Activated CD4-positive, alpha-beta memory T cell treated with anti-CD3 and anti-CD28 coated beads for 36 hours (primary cell): ENCODE measurements at regions not wholly inside any gene's neighbourhood (a gene's known extent, or its start where the extent isn't known, plus 50 kb on each side); places are given as distances from the start of the nearest gene placed in this dataset.

Source experiments
- CTCF ChIA-PET: fragments of 350-600 bp; sonication (Branson Sonifier 250); formaldehyde crosslinking; loops from one replicate; lab custom pipeline; 2021; ENCODE audit warnings: antibody characterized with exemption, inconsistent platforms; lab: Charles Lee
- POLR2A ChIA-PET: fragments of 350-600 bp; sonication (Branson Sonifier 250); formaldehyde crosslinking; loops from one replicate; lab custom pipeline; 2021; ENCODE audit warnings: antibody characterized with exemption; lab: Charles Lee
- DNase-seq: peaks from one replicate; pipeline ENCODE4 v3.0.0-alpha.2; 2020
- H3K27ac Mint-ChIP-seq: one replicate; pipeline ENCODE4 v1.8.0; 2021; ENCODE audit warnings: mixed read lengths
- H3K27me3 Mint-ChIP-seq: one replicate; pipeline ENCODE4 v1.8.0; 2021; ENCODE audit warnings: mixed read lengths
- H3K36me3 Mint-ChIP-seq: one replicate; pipeline ENCODE4 v1.8.0; 2021; ENCODE audit warnings: mixed read lengths
- H3K4me1 Mint-ChIP-seq: one replicate; pipeline ENCODE4 v1.8.0; 2021; ENCODE audit warnings: low read depth, mixed read lengths
- H3K4me3 Mint-ChIP-seq: one replicate; pipeline ENCODE4 v1.8.0; 2021; ENCODE audit warnings: mild to moderate bottlenecking, mixed read lengths
- H3K9me3 Mint-ChIP-seq: one replicate; pipeline ENCODE4 v1.8.0; 2021; ENCODE audit warnings: mixed read lengths
- intact Hi-C: fragments of 100-400 bp; cut with micrococcal nuclease; formaldehyde crosslinking; loops from one replicate; pipeline ENCODE4 v1.15.1; 2023

DNA sequence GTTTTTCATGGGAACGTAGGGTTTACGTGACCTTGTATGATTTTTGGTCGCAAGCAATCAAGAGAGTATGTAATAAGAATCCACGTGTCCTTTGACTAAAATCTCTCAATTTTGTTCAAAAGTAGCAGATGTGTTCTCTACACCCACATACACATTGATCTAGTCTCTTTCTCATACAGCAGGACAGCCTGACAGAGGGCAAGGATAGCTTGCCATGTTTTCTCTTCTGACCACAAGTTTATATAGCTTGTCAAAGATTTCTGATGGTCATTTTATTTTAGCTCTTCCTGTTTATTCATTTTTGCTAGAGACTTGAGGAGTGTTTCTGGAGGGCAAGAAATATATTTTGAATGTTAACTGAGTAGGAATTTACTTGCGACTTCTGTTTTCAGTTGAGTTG is 570.2 kb upstream of the ALCAM start:
- H3K36me3 Mint-ChIP-seq, result no peaks in the 10 kb centered on the region
- intact Hi-C loops, result no loop called here
- H3K9me3 Mint-ChIP-seq, result no peaks in the 10 kb centered on the region
- no peak overlapping the region for H3K4me3 Mint-ChIP-seq
- no peaks in the 10 kb centered on the region for H3K27me3 Mint-ChIP-seq
- DNase-seq, result no peak
- H3K4me1 Mint-ChIP-seq, result no peaks in the 10 kb centered on the region
- POLR2A ChIA-PET, result no interaction called here
- CTCF ChIA-PET, result no interaction called here
- H3K27ac Mint-ChIP-seq, result no peak overlapping the region

DNA sequence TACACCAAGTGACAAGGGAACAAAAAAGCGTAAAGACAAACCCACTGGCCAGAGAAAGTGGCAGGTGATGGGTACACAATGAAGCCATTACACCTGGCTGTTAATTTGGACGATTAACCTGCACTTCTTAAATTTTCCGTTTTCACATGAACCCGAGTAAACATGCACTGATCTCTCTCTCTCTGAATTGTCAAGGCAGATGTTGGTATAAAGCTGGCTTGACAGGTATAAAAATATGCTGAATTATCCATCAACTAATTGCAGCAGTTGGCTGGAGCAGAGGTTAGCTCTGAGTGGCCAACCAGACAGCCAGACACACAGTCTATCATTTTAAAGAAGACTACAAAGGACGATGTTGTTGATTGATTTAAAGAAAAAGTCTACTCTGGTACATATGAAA is 561.7 kb upstream of the ALCAM start:
- Mint-ChIP-seq H3K36me3 (no peaks in the 10 kb centered on the region), H3K9me3 (no peaks in the 10 kb centered on the region), H3K27me3 (peaks cover 4% of the 10 kb centered on the region), H3K4me1 (no peaks in the 10 kb centered on the region), H3K4me3 (no peak overlapping the region), H3K27ac (no peak overlapping the region)
- no peak for DNase-seq
- CTCF ChIA-PET, result no interaction called here
- POLR2A ChIA-PET, result no interaction called here
- intact Hi-C loops, result no loop called here

DNA sequence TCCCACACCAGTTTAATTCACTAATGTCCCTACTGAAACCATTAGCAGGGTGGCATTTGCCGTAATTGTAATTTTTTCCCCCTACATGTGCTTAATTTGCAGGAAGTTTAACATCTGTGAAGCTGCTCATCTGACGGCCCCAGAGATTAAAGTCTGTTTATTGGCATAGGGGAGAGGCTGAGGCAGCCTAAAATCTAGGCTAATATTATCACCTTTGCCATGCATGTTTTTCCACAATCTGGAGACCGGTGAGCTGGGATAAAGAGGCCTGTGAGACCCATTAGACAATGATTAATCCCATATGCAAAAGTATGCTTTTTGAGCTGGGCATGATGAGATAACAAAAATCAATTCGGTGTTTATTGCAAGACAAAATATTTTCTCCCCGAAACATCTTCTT is 561.2 kb upstream of the ALCAM start:
- H3K36me3 Mint-ChIP-seq, result no peaks in the 10 kb centered on the region
- no peaks in the 10 kb centered on the region for H3K4me1 Mint-ChIP-seq
- ChIA-PET POLR2A (no interaction called here), CTCF (no interaction called here)
- H3K27me3 Mint-ChIP-seq, result peaks cover 4% of the 10 kb centered on the region
- intact Hi-C loops, result no loop called here
- DNase-seq, result no peak
- H3K9me3 Mint-ChIP-seq, result no peaks in the 10 kb centered on the region
- no peak overlapping the region for H3K4me3 Mint-ChIP-seq
- H3K27ac Mint-ChIP-seq, result no peak overlapping the region

DNA sequence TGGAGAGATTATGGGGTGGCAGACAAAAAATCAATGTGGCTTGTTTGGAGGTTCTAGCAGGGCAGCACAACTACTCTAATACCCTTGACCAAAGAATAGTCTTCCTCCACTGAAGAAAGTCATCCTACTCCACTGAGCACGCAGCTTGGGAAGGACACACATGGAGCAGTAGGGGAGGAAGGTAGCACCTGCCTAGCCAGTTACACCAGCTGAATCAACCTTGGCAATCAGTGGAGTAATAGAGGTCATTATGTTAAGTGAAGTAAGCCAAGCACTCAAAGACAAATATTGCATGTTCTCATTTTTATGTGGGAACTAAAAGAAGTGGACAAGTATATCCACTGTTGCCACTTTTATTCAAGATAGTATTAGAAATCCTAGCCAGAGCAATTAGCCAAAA is 555.8 kb upstream of the ALCAM start:
- H3K4me1 Mint-ChIP-seq, result no peaks in the 10 kb centered on the region
- DNase-seq, result no peak
- H3K27ac Mint-ChIP-seq, result no peak overlapping the region
- H3K4me3 Mint-ChIP-seq, result no peak overlapping the region
- no peaks in the 10 kb centered on the region for H3K36me3 Mint-ChIP-seq
- ChIA-PET POLR2A (no interaction called here), CTCF (no interaction called here)
- intact Hi-C loops, result no loop called here
- no peaks in the 10 kb centered on the region for H3K9me3 Mint-ChIP-seq
- H3K27me3 Mint-ChIP-seq, result no peaks in the 10 kb centered on the region

DNA sequence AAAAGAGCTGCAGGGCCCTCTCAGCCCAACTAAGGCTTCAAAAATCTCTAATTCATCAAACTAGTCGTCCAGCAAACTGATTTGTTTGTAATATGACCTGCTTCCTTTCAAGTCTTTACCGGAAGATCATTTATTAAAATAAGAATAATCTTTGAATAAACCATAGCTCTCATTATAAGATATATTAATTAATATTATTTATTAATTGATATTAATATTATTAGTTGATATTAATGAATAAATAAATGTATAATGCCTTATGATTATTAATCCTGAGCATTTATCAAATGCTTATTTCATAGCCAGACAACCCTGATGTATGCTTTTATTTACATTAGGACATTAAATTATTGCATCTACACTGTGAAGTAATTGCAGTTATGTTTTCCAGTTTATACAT is 550.7 kb upstream of the ALCAM start:
- ChIA-PET POLR2A (no interaction called here), CTCF (no interaction called here)
- H3K4me3 Mint-ChIP-seq, result no peak overlapping the region
- DNase-seq, result no peak
- peaks cover 9% of the 10 kb centered on the region for H3K9me3 Mint-ChIP-seq
- intact Hi-C loops, result no loop called here
- H3K4me1 Mint-ChIP-seq, result no peaks in the 10 kb centered on the region
- no peak overlapping the region for H3K27ac Mint-ChIP-seq
- H3K27me3 Mint-ChIP-seq, result no peaks in the 10 kb centered on the region
- no peaks in the 10 kb centered on the region for H3K36me3 Mint-ChIP-seq

DNA sequence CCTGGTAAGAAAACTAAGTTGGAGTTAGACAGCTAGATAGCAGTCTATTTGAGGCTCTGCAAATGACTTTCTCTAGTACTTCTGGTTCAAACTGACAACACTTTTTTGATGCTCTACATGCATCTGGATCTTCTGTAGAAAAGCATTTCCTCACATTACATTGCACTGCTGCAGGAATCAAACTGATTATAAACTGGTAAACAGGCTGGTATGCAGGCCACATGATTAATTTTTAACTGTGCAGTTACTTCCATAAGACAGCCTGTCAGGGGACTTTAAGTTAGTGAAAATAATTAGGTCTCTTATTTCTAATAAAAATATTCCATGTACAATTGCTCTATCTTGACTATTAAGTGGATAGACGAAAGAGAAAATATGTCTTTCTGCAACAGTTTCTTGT is 550.0 kb upstream of the ALCAM start:
- Mint-ChIP-seq H3K4me3 (no peak overlapping the region), H3K36me3 (no peaks in the 10 kb centered on the region), H3K9me3 (peaks cover 12% of the 10 kb centered on the region), H3K27ac (no peak overlapping the region), H3K27me3 (no peaks in the 10 kb centered on the region), H3K4me1 (no peaks in the 10 kb centered on the region)
- intact Hi-C loops, result no loop called here
- POLR2A ChIA-PET, result no interaction called here
- CTCF ChIA-PET, result no interaction called here
- no peak for DNase-seq

DNA sequence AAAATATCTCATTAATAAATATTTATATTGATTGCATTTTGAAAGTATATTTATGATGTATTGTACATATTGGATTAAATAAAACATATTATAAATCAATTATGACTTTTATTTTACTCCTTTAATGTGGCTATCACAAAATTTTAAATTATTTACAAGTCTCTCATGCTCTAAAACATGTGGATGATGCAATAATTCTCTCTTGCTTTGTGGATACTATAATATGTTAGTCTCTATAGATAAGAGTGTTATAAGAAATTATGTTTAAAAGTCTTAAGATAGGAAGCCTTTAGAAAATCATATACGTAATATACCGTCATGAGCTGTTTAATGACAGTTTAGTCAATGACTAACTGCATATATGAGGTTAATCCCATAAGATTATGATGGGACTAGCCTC is 547.4 kb upstream of the ALCAM start:
- Mint-ChIP-seq H3K27ac (no peak overlapping the region), H3K27me3 (peaks cover 2% of the 10 kb centered on the region), H3K4me1 (no peaks in the 10 kb centered on the region), H3K9me3 (peaks cover 18% of the 10 kb centered on the region), H3K4me3 (no peak overlapping the region), H3K36me3 (no peaks in the 10 kb centered on the region)
- CTCF ChIA-PET, result no interaction called here
- POLR2A ChIA-PET, result no interaction called here
- intact Hi-C loops, result no loop called here
- DNase-seq, result no peak

DNA sequence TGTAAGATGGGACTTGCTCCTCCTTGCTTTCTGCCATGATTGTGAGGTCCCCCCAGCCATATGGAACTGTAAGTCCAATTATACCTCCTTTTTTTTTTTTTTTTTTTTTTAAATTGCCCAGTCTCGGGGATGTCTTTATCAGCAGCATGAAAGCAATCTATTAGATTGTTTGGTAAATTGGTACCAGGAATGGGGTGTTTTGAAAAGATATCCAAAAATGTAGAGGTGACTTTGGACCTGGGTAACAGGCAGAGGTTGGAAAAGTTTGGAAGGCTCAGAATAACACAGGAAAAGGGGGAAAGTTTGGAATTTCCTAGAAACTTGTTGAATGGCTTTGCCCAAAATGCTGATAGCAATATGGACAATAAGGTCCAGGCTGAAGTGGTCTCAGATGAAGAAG is 545.8 kb upstream of the ALCAM start:
- Mint-ChIP-seq H3K27me3 (peaks cover 2% of the 10 kb centered on the region), H3K27ac (no peak overlapping the region), H3K9me3 (peaks cover 18% of the 10 kb centered on the region), H3K4me3 (no peak overlapping the region), H3K4me1 (no peaks in the 10 kb centered on the region), H3K36me3 (no peaks in the 10 kb centered on the region)
- DNase-seq, result no peak
- intact Hi-C loops, result no loop called here
- POLR2A ChIA-PET, result no interaction called here
- CTCF ChIA-PET, result no interaction called here

DNA sequence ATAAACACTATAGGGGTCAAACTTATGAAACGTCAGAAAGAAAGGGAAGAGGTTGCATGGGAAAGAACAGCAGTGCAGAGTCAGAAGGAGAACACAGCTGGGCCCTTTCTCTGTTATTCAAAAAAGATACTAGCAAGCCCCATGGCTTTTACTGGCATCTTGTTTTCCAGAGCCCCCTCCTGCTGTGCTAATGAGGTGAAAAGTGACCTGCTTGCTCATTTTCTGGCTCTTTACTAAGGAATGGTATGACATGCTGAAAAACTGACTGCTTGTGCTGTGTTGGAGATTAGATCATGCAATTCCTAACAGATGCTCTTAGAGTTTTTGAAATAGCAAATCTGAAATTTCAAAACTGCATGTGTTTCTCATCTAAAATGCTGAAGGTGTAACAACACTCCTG is 541.6 kb upstream of the ALCAM start:
- Mint-ChIP-seq H3K27ac (no peak overlapping the region), H3K36me3 (no peaks in the 10 kb centered on the region), H3K27me3 (peaks cover 2% of the 10 kb centered on the region), H3K9me3 (peaks cover 18% of the 10 kb centered on the region), H3K4me3 (no peak overlapping the region), H3K4me1 (no peaks in the 10 kb centered on the region)
- ChIA-PET CTCF (no interaction called here), POLR2A (no interaction called here)
- no peak for DNase-seq
- intact Hi-C loops, result no loop called here

DNA sequence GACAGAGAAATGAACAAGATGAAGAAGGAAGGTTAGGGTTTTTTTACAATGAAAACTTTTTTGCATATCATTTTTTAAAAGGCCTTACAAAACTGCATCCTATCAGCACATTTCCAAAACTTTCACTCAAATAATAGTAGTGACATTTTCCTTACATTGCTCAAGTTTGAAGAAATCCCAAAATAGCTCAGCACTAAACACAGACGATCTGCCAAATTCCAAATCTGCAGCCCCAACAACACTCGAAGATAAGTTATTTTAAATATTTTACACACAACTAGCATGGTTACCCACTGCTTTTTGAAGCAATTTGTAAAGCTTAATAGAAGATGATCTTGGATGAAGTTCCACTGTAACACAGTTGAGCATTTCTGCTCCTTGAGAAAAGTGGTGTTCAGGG is 535.6 kb upstream of the ALCAM start:
- POLR2A ChIA-PET, result no interaction called here
- Mint-ChIP-seq H3K4me3 (no peak overlapping the region), H3K9me3 (no peaks in the 10 kb centered on the region), H3K27me3 (no peaks in the 10 kb centered on the region), H3K4me1 (no peaks in the 10 kb centered on the region), H3K27ac (no peak overlapping the region), H3K36me3 (no peaks in the 10 kb centered on the region)
- CTCF ChIA-PET, result no interaction called here
- no peak for DNase-seq
- intact Hi-C loops, result no loop called here

DNA sequence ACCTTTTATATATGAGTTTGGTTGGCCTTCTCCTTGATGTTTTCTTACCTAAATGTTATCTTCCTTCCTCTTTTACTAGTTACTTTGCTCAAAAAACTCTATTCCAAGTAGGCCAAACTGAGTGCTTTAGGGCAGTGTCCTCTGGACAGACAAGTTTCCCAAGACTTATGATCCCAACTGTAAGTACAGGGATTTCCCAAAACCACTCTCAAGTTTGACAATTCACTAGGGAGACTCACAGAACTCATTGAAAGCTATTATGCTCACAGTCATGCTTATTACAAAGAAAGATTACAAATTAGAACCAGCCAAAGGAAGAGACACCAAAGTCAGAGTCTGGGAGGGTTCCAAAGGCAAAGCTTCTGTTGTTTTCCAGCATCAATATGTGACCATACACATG is 534.2 kb upstream of the ALCAM start:
- H3K36me3 Mint-ChIP-seq, result no peaks in the 10 kb centered on the region
- intact Hi-C loops, result no loop called here
- H3K4me1 Mint-ChIP-seq, result no peaks in the 10 kb centered on the region
- ChIA-PET POLR2A (no interaction called here), CTCF (no interaction called here)
- no peaks in the 10 kb centered on the region for H3K9me3 Mint-ChIP-seq
- DNase-seq, result no peak
- no peak overlapping the region for H3K27ac Mint-ChIP-seq
- H3K4me3 Mint-ChIP-seq, result no peak overlapping the region
- peaks cover 1% of the 10 kb centered on the region for H3K27me3 Mint-ChIP-seq

DNA sequence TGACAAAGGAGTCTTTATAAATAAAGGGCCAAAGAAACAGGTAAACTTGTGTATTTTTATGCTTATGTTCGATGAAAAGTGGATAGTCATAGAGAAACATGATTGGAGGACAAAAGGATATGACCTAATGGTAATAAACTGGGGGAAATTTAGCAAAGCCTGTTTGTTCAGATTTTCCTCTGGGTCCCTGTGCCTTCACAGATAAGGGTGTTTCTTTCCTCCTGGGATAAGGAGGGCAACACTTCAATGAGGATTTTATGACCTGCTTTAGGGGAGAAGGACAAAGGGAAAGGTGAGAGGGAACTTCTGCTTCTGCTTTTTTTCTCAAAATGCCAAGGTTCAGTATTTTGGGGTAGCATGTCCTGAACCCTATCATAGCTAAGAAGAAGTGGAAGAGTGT is 531.3 kb upstream of the ALCAM start:
- no peaks in the 10 kb centered on the region for H3K9me3 Mint-ChIP-seq
- no peak overlapping the region for H3K4me3 Mint-ChIP-seq
- peaks cover 1% of the 10 kb centered on the region for H3K27me3 Mint-ChIP-seq
- no peaks in the 10 kb centered on the region for H3K4me1 Mint-ChIP-seq
- H3K36me3 Mint-ChIP-seq, result no peaks in the 10 kb centered on the region
- no peak overlapping the region for H3K27ac Mint-ChIP-seq
- no peak for DNase-seq
- ChIA-PET CTCF (no interaction called here), POLR2A (no interaction called here)
- intact Hi-C loops, result no loop called here

DNA sequence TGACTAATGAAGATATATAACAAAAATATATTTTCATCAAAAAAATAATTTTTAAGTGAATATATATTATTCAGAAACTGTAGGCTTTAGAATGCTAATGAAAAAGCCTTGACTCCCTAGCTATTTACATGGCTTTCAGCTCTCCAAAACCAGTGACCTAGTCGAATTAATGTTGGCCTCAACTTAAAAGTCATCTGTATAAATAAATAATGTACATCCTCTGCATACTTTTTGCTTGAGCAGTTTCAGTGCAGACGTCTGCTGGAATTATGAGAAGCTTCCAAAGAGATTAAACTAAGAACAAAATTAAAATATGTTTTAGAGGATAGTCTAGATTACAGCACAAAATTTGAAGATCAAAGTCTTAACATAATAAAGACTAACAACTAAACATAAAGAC is 520.4 kb upstream of the ALCAM start:
- ChIA-PET POLR2A (no interaction called here), CTCF (no interaction called here)
- intact Hi-C loops, result no loop called here
- Mint-ChIP-seq H3K9me3 (peaks cover 7% of the 10 kb centered on the region), H3K4me3 (no peak overlapping the region), H3K27ac (no peak overlapping the region), H3K4me1 (no peaks in the 10 kb centered on the region), H3K27me3 (no peaks in the 10 kb centered on the region), H3K36me3 (no peaks in the 10 kb centered on the region)
- no peak for DNase-seq

DNA sequence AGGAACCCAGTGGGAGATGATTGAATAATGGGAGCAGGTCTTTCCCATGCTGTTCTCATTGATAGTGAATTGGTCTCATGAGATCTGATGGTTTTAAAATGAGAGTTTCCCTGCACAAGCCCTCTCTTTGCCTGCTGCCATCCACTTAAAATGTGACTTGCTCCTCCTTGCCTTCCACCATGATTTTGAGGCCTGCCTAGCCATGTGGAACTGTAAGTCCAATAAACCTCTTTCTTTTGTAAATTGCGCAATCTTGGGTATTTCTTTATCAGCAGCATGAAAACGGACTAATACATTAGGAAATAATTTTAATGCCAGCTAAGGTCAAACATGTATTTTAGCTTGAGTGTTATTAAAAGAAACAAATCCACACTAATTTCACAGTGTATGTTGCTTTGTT is 517.6 kb upstream of the ALCAM start:
- Mint-ChIP-seq H3K9me3 (peaks cover 7% of the 10 kb centered on the region), H3K4me1 (no peaks in the 10 kb centered on the region), H3K27ac (no peak overlapping the region), H3K36me3 (no peaks in the 10 kb centered on the region), H3K4me3 (no peak overlapping the region), H3K27me3 (no peaks in the 10 kb centered on the region)
- ChIA-PET POLR2A (no interaction called here), CTCF (no interaction called here)
- no peak for DNase-seq
- intact Hi-C loops, result no loop called here
